Left ventricle myocardium superior (tissue), 1 donor: ENCODE measurements at regions not wholly inside any gene's neighbourhood (a gene's known extent, or its start where the extent isn't known, plus 50 kb on each side); places are given as distances from the start of the nearest gene placed in this dataset.

ENCODE experiments used
- ATAC-seq: fragments of 200-7000 bp; cut with Tn5 transposase; one replicate; pipeline ENCODE4 v1.9.1; 2020; ENCODE audit warnings: mild to moderate bottlenecking, moderate library complexity
- DNase-seq: peaks from one replicate; pipeline ENCODE4 v3.0.0-alpha.2; 2020
- intact Hi-C: fragments of 100-400 bp; cut with micrococcal nuclease; formaldehyde crosslinking; loops from one replicate; pipeline ENCODE4 v1.11.0; 2022
- donor health status: DM: no; HTN: yes; CAD: no; lungs with severe emphysema.

DNA sequence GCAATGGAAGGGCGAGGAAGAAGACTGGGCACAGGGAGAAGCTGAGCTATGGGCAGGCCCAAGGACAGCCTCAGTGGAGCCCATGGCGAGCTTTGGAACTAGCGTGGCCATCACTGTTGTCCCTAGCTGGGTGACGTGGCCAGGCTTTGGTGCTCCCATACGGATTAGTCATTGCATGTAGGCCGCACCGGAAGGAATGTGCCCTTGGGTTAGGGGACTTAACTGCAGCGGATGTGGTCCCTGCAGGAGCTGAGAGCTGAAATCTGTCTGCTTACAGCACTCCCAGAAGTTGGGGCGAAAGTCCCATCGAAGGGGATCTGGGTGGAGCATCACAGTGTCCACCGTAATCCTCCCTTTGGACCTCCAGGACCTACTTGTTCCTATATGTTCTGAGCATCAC, 133.7 kb downstream of the PAPOLA start:
- ATAC-seq, result no peak
- intact Hi-C loops, result no loop called here
- DNase-seq, result no peak

DNA sequence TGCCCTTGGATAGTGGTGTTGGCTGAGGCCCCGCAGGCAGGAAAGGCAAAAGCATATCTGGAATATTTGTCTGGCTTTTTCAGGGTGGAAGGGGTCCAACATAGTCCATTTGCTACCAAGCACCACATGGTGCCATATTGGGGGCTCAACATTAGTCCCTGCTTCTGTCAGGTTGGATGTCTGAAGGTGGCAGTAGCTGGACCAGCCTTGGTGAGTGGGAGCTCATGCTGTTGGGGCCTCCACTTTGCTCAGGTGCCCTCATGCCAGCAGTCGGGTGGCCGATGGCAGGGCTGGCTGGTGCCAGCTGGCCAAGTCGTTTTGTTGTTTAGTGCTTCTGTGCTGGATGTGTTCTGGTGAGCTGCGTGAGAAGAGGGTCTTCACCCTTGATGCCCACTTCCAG, 135.3 kb downstream of the PAPOLA start:
- intact Hi-C loops, result no loop called here
- ATAC-seq (no peak), DNase-seq (no peak)

DNA sequence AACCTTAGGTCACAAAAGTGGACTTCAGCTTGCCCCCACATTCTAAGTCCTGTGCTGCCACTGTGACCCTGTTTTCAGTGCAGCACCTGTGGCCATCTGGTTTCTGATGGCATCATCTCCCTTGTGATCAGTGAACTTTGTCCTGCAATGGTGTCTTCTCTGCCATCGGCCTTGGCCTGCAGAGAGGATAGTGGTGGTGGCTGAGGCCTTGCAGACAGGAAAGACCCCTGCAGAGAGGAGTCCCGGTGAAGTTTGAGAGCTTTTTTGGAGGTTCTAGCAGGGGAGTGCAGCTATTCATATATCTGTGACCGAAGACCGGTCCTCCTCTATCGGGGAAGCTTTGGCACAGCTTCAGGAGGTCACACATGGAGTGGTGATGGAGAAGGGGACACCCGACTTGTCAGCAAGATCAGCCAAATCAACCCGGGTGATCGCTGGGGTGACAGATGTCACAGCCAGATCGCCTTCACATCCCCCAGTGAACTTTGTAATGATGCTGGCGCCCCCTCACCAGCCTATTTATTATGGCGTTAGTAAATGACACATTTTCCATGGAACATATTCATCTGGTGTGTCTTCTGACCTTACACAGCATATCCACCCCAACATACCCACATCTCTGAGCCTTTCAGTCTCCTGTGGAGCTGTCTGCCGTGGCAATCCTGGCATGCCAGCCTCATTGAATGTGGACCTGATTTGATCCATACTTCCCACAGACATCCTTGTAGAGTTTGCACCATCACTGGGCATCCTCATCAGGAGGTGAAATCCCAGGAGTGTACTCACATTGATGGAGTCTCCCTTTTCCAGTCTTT, 136.1 kb downstream of the PAPOLA start:
- intact Hi-C loops, result no loop called here
- ATAC-seq, result no peak
- no peak for DNase-seq

DNA sequence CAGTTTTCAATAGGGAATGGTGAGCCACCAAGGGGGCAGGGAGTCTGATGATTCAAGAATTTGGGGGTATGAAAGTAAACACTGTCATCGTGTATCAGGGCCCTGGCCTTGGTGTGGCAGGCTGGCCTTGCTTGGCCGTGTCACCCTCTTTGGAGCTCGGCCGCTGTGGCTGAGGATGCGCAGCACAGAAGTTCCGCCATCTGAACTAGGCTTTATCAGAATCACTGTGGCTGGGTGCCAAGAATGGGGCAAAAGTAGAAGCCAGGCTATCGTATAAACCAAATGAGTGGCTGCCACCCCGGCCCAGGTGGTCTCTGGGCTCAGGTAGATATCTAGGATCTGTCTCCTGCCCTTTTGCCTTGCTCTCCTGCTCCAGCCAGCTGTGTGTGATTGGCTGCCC, 137.4 kb downstream of the PAPOLA start:
- DNase-seq, result no peak
- intact Hi-C loops, result no loop called here
- no peak for ATAC-seq

DNA sequence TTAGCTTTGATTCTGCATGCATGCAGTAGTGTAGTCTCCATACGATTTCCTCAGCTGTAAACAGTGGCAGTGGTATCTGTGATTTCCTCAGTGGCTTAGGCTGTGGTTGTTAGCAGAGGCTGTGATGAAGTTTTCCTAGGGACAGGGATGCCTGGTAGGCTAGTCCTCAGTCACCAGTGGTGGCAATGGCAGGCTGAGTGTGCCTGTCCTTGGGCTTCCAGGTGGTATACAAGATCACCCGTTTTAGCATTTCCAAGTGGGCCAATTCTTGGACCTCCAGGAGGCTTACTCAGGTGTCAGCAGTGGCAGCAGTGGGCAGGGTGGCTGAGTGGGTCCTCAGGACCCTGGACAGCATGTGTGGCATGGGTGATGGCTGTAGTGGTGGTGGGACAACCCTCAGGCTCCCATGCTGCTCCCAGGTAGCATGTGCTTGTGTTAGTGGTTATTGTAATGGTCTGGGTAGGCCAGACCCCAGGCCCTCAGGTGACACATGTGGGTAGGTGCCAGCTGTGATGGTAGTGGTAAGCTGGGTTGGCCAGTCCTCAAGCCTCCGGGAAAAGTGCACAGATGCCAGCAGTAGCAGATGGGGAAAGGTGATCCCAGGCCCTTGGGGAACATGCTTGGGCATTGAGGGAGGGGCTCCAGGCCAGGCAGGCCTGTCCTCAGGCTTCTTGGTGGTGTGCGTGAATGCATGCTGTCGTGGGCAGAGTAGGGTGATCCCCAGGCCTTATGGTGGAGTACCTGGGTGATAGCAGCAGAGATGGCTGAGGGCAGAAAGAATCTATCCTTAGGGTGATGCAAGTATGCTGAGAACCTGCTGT, 146.5 kb downstream of the PAPOLA start:
- no peak for ATAC-seq
- DNase-seq, result no peak
- intact Hi-C loops, result no loop called here

DNA sequence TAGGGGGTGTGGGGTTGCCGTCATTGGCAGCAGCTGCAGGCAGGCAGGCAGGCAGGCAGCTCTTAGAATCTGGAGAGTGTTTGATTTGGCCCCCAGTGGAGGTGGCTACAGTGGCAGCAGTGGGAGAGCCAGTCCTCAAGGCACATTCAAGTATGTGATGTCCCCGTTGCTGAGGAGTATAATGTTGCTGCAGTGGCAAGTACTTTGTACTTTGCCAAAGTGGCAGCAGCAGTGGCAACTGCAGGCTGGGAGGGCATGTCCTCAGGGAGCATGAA, 147.1 kb downstream of the PAPOLA start:
- ATAC-seq (no peak), DNase-seq (no peak)
- intact Hi-C loops, result no loop called here

DNA sequence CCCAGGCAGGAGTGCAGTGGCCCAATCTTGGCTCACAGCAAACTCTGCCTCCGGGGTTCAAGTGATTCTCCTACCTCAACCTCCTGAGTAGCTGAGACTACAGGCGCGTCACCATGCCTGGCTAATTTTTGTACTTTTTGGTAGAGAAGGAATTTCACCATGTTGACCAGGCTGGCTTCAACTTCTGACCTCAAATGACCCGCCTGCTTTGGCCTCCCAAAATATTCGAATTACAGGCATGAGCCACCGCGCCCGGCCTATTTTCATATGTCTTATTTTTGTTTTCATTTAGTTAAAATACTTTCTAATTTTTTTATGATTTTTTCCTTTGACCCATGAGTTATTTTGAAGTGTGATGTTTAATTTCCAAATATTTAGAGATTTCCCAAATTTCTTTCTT, 143.6 kb upstream of the VRK1 start:
- intact Hi-C loops, result no loop called here
- ATAC-seq (no peak), DNase-seq (no peak)

DNA sequence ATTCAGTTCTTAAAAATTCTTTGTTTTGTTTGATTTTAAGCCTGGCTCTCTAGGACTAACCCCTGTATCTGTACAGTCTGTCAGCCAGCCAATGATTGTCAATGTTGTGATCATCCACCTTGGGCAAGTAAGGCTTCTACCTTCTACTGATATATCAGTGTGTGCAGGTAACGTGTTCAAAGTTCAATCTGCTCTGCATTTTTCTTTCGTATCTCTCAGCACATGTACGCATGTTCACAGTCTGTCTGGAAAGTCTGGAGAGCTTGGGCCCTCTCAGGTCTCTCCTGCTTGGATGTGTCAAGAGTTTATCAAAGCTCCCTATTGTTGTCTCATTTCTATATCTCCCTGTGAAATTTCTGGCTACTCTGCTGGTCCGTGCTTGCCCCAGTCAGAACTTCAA, 138.6 kb upstream of the VRK1 start:
- intact Hi-C loops, result no loop called here
- ATAC-seq (no peak), DNase-seq (no peak)

DNA sequence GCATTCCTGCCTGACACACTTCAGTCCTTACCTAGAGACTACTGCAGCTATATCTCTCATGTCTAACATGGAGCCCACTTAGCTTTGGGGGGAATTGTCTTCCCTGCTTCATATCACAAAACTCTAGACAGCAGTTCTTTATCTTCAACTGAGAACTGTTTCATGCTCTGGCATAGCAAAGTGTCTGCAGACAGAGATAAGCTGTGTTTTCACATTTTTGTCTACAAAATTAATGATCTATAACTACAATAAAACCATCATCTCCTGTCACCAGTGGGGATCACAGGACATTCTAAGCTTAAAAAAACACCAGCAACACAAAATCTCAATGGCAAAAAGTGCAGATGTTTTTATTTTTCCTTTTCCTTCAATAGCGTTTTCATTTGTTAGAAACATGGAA, 137.1 kb upstream of the VRK1 start:
- intact Hi-C loops, result no loop called here
- DNase-seq, result no peak
- no peak for ATAC-seq

DNA sequence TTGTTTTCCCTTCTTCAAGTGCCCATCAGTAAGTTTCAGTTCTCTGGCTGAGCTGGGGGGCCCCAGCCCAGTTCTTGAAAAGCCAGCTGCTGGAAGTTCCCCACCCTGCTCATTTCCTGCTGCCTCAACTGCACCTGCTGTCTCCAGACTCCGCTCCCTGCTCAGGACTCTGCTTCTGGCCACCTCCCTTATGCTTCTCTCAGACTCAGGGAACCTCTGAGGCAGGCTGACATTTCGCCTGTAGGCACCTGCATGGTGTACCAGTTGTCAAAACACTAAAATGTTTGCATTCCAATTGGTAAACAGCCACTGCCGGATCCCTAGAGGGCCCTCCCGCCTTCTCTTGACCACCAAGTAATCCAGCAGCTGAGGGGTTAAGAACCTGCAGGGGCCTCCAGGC, 136.5 kb upstream of the VRK1 start:
- no peak for DNase-seq
- no peak for ATAC-seq
- intact Hi-C loops, result no loop called here

DNA sequence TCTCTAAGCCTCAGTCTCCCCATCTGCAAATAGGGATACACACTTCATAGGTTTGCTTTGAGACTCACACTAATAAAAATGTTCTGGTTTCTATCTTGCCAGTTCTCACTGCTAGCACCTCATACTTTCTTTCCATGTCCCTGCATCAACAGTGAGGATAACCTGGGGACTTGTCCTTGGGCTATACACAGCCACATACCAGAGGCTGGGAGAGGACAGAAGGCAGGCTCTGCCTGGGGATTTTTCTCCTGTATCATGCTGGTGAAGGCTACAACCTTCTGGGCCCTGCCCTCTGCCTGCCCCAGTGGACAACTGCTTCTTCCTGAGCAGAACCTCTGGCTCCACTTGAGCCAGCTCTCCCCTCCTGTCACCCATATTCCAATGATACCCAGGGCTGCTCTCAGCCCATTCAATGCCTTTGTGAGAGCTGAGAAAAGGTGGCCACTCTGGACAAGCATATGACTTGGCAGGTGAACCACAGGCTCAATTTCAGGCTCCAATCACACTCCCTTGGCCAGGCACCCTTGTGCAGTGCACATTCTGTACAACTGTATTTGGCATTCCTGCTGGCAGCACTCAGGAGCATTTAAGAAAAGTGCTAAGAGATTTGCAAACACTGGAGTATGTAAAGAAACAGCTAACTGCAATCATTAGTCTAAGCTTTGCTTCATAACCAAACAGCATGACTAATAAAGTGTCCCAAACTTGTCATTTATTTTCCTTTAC, 135.8 kb upstream of the VRK1 start:
- intact Hi-C loops, result no loop called here
- ATAC-seq (no peak), DNase-seq (no peak)

DNA sequence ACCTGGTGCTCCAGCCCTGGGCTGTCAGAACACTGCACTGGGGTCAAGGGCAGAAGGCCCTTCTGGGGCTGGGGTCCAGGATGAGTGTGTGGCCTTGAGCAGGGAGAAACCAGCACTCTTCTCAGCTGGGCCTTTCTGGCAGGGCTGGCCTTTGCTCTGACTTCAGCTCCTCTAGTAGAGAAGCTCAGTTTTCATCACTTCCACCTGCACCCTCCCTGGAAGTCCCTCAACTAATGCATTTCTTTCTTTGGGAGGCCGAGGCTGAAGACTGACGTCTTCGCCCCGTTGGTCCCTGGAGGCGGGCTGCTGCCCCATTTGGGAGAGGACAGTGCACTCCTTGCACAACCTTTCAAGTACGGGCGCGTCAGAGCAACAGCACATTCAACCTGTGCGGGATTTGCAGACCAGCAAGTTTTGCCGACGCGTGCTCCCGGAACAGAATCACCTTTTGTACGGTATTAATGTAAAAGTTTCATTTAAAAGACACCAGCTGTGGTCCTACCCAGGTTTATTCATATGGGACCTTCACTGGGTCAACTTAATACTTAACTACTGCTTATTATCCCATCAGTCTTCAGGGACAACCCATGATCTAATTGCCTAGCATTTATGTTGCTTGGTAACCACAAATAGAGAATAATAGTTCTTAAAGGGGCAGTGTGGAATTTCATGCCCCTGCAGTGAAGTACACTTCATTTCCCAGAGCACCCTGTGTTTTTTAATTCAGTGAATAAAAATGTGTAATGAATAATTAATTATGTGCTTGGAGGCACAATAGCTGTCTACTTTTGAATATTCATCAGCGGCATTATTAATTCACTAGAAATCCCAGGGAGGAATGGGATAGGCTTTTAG, 134.8 kb upstream of the VRK1 start:
- intact Hi-C loops, result no loop called here
- ATAC-seq (no peak), DNase-seq (no peak)

DNA sequence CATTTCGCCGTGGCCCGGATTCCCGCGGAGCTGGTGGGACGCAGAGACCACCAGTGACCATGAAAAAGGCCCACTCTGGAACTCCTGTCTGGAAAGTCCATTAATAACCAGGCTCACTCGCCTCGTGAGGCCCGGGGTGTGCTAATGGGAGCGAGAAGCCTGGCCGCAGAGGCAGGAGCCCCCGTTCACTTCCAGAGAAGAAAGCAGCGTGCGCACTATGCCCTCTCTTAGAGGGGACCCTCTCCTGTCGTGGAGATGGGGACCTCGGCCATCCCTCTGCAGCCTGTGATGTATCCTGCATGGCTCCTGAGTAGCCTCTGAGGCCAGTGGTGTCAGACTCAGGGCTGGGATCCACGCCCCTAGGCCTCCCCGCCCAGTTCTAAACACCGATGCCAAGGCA, 134.1 kb upstream of the VRK1 start:
- intact Hi-C loops, result no loop called here

DNA sequence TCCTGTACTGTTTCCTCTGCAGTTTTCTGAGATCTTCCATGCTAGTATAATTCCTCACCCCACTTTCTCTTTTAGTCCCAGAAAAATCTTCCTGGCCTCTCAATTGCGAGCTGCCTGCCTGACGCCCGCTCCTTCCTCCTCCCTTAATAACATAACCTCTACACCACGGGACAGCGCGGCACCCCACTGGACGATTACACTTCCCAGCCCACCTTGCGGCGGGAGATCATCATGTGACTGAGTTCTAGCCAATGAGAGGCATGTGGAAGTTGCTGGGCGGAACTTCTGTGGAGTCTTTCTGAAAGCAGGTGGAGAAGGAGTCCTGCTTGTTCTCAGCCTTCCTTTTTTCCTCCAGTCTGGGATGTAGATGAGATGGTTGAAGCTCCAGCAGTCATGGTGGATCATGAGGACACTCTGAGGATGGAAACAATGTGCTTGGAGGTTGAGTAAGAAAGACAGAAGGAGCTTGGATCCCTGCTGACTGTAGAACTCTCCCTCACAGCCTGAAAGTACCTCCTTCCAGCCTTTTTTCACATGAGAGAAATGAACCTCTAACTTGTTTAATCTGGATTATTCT, 133.6 kb upstream of the VRK1 start:
- ATAC-seq (no peak), DNase-seq (no peak)
- intact Hi-C loops, result no loop called here

More for the DNA sequence above, 134.1 kb upstream of the VRK1 start:
- DNase-seq, result no peak
- no peak for ATAC-seq

DNA sequence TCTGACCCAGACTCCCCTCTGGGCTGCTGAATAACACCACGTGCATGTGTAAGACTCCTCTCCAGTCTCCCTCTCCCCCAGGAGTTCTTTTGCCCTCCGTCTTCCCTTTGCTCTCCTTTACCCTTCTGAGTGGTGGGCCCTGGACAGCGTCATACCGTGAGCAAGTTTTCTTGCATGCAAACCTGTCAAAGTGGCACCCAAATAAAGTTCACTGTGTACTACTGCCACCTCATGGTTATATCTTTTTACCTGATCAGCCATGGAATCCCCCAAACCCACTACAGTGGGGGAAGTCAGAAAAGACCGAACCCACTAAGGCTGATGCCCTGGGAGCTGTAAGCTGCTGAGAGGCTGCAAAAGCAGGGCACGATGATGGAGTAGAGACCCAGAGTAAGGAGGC, 131.1 kb upstream of the VRK1 start:
- DNase-seq (no peak), ATAC-seq (no peak)
- intact Hi-C loops, result no loop called here

DNA sequence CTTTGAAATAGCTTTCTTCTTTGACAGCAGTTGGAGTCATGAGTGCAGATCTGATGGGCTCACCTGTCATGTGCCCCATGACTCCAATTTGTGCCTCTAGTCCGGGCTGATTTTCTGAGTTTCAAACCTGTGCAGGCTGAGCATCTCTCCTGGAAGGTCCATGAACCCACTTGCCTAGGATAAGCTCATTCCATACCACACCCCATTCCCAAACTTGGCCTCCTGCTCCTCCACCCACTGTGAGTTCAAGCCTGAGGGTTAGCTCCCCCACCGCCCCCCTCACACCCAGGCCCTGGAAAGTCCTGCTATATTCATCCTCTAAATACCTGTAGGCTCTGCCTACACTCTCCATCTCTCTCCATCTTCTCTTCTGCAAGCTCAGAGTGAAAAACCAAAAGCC, 126.8 kb upstream of the VRK1 start:
- DNase-seq (no peak), ATAC-seq (no peak)
- intact Hi-C loops, result no loop called here

DNA sequence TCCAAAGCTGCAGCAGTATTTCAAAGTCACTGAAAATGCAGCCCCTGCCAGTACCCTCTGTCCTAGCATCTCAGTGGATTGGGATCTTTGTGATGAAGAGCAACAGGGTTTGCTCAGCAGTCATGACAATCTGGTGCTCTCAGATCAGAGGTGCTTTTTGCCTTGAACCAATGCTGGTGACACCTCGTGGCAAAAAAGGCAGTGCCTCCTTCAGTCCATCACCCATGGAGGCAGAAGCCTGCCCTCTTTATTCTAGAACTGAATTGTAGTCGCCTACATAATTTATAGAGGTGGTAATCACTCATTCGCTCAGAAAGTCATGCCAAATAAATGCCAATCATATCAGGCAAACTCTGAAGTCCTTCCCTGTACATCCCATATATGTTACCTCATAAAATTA, 126.0 kb upstream of the VRK1 start:
- intact Hi-C loops, result no loop called here
- DNase-seq, result no peak
- ATAC-seq, result no peak

DNA sequence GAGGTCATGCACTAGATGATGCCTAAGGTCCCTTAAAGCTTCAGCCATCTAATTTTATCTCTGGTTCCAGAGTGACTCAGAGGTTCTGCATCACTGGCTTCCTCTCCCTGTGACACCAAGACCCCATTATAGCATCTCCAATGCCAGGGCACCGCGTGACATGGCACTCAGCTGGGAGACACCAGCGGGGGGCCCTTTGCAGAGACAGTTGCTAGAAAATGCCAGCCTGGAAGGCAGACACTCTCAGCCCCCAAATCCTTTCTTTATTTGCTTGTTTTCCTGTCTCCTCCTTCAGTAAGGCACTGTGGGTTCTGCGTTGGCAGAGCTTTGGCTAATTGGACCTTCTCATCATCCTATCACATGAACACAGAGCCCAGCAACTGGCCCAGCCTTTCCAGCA, 123.5 kb upstream of the VRK1 start:
- DNase-seq (no peak), ATAC-seq (no peak)
- intact Hi-C loops, result no loop called here

DNA sequence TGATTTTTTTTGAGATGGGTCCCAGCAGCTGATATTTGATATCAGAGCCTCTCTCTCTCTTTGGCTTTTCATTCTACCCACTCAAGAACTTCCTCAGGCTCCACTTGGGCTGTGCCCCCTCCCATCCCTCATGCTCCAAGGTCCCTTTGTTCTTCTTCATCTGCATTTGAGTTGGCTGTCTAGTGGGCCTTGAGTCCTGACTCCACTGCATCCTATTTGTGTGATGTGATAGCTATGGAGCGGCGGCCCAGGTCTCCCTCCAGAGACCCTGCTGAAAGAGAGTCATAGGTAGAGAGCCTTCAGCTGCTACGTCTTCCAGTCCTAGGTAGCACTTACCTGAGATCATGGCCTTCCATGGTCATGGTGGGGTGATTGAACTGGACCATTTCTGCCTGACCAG, 123.1 kb upstream of the VRK1 start:
- no peak for ATAC-seq
- intact Hi-C loops, result no loop called here
- no peak for DNase-seq
